T47D (cell line): ENCODE measurements at regions not wholly inside any gene's neighbourhood (a gene's known extent, or its start where the extent isn't known, plus 50 kb on each side); places are given as distances from the start of the nearest gene placed in this dataset.
"Not testable (repeated sequence)": the region's sequence is repeated elsewhere in the genome, so short reads cannot be mapped to it uniquely, and the experiment has no call there.

Source experiments
- DNase-seq, 2 experiments: peaks; one replicate each; pipeline versions ENCODE4 v3.0.0 to v3.0.0-alpha.2; 2011 to 2012; ENCODE audit warnings: low read depth in 1 of 2, low spot score in 1 of 2
- JUND ChIP-seq: IDR thresholded peaks from 2 replicates; pipeline ENCODE4 v1.6.1; 2012; ENCODE audit warnings: low read depth
- in situ Hi-C: cut with HindIII; loops from 2 replicates; pipeline ENCODE4 v1.10.0; 2016; ENCODE audit warnings: low sequenced_read_pairs, low pct_unique_long_range_greater_than_20kb

DNA sequence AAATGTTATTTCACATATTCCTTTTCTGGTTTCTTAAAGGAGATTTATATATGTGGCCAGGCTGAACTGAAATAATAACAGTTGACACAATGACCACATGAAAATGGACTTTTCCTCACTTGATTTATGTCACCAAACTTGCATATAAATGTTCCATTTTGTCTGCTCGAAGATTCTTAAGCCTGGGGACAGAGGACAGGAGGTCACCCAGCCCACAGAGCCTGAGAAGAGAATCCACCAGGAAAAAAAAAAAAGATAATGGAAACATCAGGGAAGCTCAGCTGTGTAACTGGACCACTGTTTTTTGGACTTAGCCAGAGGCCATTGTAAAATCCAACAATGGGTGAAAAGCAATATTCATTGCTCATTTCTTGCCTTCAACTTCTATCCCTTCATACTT lies 359.0 kb upstream of the FGF16 start:
- TF ChIP-seq JUND: no peak
- no peak for DNase-seq
- in situ Hi-C loops: no loop called here

- no peak for TF ChIP-seq JUND
Observed at GRCh38 chrX:77114501-77114900, 332.7 kb upstream of the FGF16 start.

GRCh38 chrX:77118686-77119085 lies 328.5 kb upstream of the FGF16 start:
- no peak for DNase-seq
- in situ Hi-C loops: no loop called here
- no peak for TF ChIP-seq JUND

More at GRCh38 chrX:77114501-77114900, 332.7 kb upstream of the FGF16 start:
- in situ Hi-C loops: no loop called here
- DNase-seq: no peak

- in situ Hi-C loops: no loop called here
- TF ChIP-seq JUND: no peak
- DNase-seq: no peak
Observed at GRCh38 chrX:77119706-77120105, 327.5 kb upstream of the FGF16 start.

GRCh38 chrX:77123917-77124316 lies 323.3 kb upstream of the FGF16 start:
- DNase-seq, in situ Hi-C loops: not testable (repeated sequence)

- in situ Hi-C loops, DNase-seq: not testable (repeated sequence)
Observed at GRCh38 chrX:77127571-77127970, 319.6 kb upstream of the FGF16 start.

DNA sequence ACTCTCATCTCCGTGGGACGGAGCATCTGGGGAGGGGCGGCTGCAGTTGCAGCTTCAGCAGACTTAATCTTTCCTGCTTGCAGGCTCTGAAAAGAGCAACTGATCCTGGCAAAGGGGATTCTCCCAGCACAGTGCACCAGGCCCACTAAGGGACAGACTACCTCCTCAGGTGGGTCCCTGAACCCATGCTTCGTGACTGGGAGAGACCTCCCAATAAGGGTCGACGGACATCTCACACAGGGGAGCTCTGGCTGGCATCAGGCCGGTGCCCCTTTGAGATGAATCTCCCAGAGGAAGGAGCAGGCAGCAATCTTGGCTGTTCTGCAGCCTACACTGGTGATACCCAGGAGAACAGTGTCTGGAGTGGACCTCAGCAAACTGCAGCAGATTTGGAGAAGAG lies 303.3 kb upstream of the FGF16 start:
- in situ Hi-C loops: no loop called here
- DNase-seq: no peak
- TF ChIP-seq JUND: no peak

- TF ChIP-seq JUND: no peak
- in situ Hi-C loops: no loop called here
- DNase-seq: no peak
Observed at GRCh38 chrX:77160301-77160700, 286.9 kb upstream of the FGF16 start.

DNA sequence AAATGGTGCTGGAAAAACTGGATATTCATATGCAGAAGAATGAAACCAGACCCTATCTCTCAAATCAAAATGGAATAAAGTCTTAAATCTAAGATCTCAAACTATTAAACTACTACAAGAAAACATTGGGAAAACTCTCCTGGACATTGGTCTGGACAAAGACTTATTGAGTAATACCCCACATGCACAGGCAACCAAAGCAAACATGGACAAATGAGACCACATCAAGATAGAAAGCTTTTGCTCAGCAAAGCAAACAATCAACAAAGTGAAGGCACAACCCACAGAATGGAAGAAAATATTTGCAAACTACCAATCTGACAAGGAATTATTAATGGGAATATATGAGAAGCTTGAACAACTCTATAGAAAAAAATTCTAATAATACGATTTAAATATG lies 284.4 kb upstream of the FGF16 start:
- in situ Hi-C loops: no loop called here
- no peak for TF ChIP-seq JUND
- no peak for DNase-seq

DNA sequence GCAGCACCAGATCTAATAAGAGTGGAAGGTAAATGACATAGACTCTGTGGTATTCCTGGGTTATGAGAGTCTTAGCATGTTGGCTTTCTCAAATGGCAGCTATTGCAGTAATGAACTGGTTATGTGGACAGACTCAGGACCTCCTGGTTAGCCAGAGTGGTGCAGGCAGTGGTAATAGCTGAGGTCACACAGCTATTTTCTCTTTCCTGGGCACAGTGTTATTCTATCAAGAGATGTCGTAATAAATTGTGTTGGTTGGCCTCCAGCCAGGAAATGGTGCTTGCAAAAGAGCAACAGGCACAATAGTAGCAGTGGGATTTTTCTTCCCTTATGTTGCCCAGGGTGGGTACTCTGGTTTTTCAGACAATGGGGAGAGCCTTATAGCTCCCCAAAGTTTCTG lies 279.2 kb upstream of the FGF16 start:
- in situ Hi-C loops: no loop called here
- no peak for TF ChIP-seq JUND
- no peak for DNase-seq

DNA sequence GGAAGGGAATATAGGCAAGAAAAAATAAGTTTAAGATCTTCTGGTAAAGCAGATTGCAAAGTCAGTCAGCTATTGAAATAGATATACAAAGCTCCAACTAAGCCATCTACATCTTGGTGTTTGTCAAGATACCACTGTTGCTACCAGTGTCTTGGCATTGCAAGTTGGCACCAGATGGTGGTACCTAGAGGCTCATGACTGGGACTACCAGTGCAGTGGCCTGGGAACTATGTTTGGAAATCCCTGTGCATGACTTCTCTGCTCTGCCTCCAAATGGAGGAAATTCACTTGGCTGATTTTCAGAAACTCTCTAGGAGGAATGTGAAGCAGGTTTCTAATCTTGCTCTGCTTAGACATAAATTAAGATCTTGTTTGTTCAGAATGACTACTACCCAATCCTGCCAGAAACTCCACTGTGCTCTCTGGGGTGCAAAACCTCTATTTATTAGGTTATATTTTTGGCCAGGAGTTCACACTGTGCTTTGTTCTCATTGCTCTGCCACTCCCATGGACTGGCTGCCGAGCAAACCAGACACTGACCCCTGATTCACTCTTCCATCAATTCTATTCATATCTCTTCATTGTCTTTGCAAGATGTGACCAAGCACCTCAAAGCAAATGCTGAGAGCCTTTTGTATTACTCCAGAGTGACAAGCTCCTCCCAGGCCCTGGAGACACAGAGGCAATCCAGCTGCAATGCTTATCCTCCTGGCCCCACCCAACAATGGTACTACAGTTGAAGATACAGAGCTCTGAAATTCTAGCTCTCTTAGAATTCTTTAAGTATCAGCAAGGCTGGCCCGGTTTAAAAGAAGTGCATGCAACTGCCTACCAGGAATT lies 272.3 kb upstream of the FGF16 start:
- DNase-seq: no peak
- TF ChIP-seq JUND: no peak
- in situ Hi-C loops: no loop called here

- TF ChIP-seq JUND: no peak
- in situ Hi-C loops: no loop called here
- DNase-seq: no peak
Observed at GRCh38 chrX:77200663-77201062, 246.5 kb upstream of the FGF16 start.

- DNase-seq: no peak
- in situ Hi-C loops: no loop called here
- TF ChIP-seq JUND: no peak
Observed at GRCh38 chrX:77223046-77223445, 224.1 kb upstream of the FGF16 start.

DNA sequence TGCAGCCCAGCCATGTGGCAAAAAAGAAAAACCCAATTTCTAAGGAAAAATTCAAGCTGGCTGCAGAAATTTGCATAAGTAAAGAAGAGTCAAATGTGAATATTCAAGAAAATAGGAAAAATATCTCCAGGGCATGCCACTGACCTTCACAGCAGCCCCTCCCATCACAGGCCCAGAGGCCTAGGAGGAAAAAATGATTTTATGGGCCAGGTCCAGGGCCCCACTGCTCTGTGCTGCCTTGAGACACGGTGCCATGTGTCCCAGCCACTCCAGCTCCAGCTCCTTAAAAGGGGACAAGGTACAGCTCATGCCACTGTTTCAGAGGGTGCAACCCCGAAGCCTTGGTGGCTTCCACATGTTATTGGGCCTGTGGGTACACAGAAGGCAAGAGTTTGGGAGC lies 182.7 kb upstream of the FGF16 start:
- TF ChIP-seq JUND: no peak
- in situ Hi-C loops: no loop called here
- no peak for DNase-seq
